Neural cell (in vitro differentiated cells): ENCODE measurements at regions not wholly inside any gene's neighbourhood (a gene's known extent, or its start where the extent isn't known, plus 50 kb on each side); places are given as distances from the start of the nearest gene placed in this dataset.

Source experiments
- EP300 ChIP-seq: fragments of 450-650 bp; conservative IDR thresholded peaks from 2 replicates; pipeline ENCODE4 v1.6.1; 2014; ENCODE audit warnings: antibody characterized with exemption, mild to moderate bottlenecking, moderate library complexity; ENCODE audit not compliant: poor library complexity, severe bottlenecking
- TAF1 ChIP-seq: IDR thresholded peaks from 2 replicates; pipeline ENCODE4 v1.6.1; 2012; ENCODE audit warnings: low read depth
- TF ChIP-seq, protein P1 (sequence below): fragments of 450-650 bp; IDR thresholded peaks from 2 replicates; pipeline ENCODE4 v1.5.1; 2014; ENCODE audit warnings: antibody characterized with exemption, mild to moderate bottlenecking, moderate library complexity; ENCODE audit not compliant: poor library complexity, severe bottlenecking

DNA sequence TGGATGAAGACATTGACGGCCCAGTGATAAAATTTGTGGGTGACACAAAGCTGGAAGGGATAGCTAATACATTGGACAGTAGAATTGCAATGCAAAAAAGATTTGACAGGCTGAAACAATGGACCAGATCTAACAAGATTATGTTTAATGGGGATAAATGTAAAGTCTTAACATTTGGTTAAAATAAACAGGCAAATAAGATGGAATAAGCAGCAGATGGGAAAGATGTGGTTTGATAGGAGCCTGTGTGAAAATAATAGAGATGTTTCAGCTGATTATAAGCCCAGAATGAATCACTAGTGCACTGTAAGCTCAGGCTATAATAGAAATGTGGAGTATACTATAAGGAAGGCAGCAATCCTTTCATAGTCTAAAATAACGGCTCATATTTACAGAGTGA is 66.2 kb upstream of the NHLH2 start:
- TF ChIP-seq, protein P1, sequence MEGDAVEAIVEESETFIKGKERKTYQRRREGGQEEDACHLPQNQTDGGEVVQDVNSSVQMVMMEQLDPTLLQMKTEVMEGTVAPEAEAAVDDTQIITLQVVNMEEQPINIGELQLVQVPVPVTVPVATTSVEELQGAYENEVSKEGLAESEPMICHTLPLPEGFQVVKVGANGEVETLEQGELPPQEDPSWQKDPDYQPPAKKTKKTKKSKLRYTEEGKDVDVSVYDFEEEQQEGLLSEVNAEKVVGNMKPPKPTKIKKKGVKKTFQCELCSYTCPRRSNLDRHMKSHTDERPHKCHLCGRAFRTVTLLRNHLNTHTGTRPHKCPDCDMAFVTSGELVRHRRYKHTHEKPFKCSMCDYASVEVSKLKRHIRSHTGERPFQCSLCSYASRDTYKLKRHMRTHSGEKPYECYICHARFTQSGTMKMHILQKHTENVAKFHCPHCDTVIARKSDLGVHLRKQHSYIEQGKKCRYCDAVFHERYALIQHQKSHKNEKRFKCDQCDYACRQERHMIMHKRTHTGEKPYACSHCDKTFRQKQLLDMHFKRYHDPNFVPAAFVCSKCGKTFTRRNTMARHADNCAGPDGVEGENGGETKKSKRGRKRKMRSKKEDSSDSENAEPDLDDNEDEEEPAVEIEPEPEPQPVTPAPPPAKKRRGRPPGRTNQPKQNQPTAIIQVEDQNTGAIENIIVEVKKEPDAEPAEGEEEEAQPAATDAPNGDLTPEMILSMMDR, result no peak
- no peak for TF ChIP-seq TAF1
- no peak for TF ChIP-seq EP300
